CD4-positive, alpha-beta T cell treated with Interleukin-12 subunit alpha and Interleukin-12 subunit beta, for 1 hour (primary cell): ENCODE measurements at regions not wholly inside any gene's neighbourhood (a gene's known extent, or its start where the extent isn't known, plus 50 kb on each side); places are given as distances from the start of the nearest gene placed in this dataset.
"Not testable (repeated sequence)": the region's sequence is repeated elsewhere in the genome, so short reads cannot be mapped to it uniquely, and the experiment has no call there.

Experiments
- DNase-seq: peaks from one replicate; pipeline ENCODE4 v3.0.0-alpha.2; 2020

DNA sequence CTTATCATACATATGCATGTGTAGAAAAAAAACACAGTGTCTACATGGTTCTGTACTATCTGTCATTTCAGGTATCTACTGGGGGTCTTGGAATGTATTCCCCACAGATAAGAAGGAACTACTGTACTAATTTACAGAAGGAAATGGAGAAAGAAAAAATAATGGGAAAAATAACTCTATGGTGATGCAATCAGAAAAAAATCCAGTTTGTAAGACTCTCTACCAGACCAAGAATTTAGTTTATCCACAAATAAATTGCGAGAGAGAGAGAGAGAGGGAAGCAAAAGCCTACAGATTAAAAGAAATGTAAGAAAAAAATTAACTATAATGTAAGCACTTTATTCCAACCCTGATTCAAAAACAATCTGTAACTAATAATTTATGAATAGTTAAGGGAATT lies 708.6 kb upstream of the ZNF608 start:
- no peak for DNase-seq

DNA sequence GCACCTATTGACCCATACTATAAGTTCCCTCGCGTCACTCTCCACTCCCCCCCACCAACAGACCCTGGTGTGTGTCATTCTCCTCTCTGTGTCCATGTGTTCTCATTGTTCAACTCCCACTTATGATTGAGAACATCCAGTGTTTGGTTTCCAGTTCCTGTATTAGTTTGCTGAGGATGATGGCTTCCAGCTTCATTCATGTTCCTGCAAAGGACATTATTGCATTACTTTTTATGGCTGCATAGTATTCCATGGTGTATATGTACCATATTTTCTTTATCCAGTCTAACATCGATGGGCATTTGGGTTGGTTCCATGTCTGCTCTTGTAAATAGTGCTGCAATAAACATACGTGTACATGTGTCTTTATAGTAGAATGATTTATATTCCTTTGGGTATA lies 709.6 kb upstream of the ZNF608 start:
- DNase-seq, result not testable (repeated sequence)

DNA sequence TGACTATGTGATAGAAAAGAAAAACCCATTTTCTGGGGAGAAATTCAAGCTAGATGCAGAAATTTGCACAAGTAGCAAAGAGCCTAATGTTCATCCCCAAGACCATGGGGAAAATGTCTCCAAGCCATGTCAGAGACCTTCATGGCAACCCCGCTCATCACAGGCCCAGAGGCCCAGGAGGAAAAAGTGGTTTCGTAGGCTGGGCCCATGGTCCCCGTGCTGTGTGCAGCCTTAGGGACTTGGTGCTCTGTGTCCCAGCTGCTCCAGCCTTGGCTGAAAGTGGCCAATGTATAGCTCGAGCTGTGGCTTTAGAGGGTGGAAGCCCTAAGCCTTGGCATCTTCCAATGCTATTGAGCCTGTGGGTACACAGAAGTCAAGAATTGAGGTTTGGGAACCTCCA lies 711.2 kb upstream of the ZNF608 start:
- DNase-seq, result no peak

DNA sequence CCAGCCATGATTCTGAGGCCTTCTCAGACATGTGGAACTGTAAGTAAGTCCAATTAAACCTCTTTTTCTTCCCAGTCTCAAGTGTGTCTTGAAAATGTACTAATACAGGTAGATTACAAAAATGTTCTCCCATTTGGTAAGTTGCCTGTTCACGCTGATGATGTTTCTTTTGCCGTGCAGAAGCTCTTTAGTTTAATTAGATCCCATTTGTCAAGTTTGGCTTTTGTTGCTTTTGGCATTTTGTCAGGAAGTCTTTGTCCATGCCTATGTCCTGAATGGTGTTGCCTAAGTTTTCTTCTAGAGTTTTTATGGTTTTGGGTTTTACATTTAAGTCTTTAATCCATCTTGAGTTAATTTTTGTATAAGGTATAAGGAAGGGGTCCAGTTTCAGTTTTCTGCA lies 712.5 kb upstream of the ZNF608 start:
- not testable (repeated sequence) for DNase-seq

GRCh38 chr5:125461641-125462072 lies 715.2 kb upstream of the ZNF608 start:
- no peak for DNase-seq

DNA sequence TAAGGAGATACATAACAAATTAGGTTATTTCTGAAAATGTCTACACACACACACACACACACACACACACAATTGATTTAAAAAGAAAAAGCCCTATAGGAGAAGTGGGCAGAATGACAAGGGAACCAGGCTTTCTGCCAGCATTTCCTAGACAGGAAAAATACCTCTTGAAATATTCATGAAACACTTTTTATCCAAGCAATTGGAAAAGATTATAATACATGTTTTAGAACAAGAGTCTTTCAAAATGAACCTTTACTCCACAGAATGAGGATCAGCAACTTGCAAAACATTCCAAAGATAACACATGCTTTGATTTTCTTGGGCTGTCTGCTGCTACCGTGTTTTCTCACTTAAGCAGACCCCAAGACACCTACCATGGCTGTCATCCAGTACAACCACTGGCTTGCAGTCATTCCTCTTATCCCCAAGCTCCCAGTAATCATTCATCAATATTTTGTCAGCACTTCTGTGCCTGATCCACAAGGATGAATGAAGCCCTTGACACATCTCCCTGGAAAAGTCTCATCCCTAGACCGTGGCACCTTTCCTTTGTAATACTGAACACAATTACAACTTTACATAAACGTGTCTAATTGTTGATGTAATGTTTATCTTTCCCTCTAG lies 717.1 kb upstream of the ZNF608 start:
- DNase-seq, result no peak

DNA sequence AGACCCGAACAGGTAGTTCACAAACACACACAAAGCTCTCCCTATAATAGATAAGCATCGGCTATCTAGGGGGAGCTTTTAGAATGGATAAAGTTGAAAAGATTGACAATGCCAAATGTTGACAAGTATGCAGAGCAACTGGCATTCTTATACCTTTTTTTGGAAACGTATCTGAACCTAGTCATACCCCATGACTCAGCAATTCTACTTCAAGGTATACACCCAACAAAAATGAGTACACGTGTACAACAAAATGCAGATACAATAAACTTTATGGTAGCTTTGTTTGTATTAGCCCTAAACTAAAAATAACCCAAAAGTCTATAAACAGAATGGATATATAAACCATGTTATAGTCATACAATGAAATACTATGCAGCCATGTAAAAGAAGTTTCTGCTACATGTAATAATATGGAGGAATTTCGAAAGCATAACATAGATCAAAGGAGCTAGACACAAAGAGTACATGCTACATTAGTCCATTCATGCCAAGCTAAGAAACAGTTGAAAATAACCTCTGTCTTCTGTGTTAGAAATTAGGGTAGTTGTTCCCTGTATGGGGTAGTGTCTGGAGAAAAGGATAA lies 718.5 kb upstream of the ZNF608 start:
- DNase-seq, result no peak

- DNase-seq, result no peak
Measured at GRCh38 chr5:125465703-125466102, 719.3 kb upstream of the ZNF608 start.

- no peak for DNase-seq
Measured at GRCh38 chr5:125467222-125467621, 720.8 kb upstream of the ZNF608 start.

DNA sequence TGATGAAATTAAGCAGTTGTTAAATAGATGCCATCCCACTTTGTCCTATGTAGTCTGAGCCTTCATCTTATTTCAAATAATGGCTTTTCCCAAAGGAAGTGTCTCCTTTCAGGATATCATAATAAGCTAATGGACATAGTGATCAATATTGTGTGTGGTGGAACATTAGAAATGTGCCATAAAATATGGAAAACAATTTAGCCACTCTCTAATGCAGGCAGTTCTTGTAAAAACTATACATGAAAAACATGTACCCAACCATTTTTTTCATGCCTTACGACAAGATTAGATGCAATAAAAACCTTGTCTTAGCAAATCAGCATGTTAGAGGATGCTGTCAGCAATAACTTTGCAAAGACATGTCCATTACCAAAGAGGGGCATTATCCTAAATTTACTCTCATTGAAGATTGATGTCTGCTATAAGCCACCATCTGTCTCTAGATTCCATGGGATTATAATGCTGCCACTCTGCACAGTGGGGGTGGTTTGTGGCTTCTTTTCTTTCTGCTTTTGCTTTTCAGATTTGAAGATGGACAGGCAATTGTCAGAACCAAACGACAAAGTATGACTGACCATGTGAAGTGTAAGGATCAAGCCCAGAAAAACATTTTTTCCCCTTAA lies 724.0 kb upstream of the ZNF608 start:
- DNase-seq, result no peak

DNA sequence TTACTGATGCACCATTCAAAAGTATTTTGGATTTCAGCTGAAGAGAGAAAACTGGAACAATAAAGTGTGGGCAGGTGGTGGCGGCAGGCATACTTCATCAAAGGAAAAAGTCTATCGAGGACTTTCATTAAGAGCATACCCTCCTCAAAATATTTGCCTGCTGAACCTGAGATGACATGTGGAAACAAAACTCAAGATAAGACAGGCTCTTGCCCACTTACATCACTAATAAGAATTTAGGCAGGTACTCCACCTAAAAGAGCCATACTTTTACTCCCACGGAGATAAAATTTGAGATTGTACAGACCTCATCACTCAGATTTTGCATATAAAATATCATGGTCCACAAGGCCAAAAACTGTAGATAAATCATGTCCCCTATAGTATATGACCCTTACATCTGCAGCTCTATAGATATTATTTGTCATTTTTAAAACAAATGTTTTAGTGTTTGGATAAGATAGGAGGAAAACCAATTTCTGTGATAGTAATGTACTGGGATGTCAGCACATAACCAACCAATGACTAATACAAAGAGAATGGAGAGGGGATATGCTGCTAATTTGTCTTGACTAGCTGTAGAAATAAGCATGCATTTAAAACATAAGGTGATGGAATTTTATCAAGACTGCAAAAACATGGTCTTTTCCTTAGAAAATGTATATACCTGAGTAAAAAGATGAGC lies 730.6 kb upstream of the ZNF608 start:
- DNase-seq, result no peak

DNA sequence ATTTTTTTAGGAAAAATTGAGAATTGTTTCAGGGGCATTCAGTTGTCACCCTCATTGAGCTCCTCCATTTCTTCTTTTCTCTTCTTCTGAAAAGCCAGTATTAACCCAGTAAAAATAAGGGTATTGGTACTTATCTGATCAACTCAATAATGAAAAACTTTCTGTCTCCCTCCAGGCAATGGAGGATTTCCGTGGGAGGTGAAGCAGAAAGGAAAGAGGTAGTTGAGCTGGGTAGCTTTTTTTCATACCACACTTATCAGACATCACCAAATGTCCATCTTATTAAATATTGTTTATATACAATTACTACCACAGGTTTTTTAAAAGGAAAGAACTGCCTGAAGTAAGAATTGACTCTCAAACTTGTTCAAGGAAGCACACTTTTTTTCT lies 731.1 kb upstream of the ZNF608 start:
- no peak for DNase-seq

DNA sequence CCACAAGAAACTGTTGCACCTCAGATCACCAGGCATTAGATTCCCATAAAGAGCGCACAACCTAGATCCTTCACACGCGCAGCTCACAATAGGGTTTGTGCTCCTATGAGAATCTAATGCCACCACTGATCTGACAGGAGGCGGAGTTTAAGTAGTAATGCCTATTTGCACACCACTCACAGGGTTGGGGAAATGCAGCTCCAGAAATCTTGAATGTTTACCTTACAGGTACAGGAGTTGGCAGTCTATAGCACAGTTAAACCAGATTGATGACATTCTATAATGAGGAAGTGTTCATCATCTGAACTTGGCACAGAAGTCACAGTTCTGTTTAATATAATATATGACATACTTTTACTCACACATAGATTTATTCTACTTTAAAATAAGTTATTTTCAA lies 732.2 kb upstream of the ZNF608 start:
- DNase-seq, result no peak

GRCh38 chr5:125480911-125481310 lies 734.5 kb upstream of the ZNF608 start:
- DNase-seq, result no peak

DNA sequence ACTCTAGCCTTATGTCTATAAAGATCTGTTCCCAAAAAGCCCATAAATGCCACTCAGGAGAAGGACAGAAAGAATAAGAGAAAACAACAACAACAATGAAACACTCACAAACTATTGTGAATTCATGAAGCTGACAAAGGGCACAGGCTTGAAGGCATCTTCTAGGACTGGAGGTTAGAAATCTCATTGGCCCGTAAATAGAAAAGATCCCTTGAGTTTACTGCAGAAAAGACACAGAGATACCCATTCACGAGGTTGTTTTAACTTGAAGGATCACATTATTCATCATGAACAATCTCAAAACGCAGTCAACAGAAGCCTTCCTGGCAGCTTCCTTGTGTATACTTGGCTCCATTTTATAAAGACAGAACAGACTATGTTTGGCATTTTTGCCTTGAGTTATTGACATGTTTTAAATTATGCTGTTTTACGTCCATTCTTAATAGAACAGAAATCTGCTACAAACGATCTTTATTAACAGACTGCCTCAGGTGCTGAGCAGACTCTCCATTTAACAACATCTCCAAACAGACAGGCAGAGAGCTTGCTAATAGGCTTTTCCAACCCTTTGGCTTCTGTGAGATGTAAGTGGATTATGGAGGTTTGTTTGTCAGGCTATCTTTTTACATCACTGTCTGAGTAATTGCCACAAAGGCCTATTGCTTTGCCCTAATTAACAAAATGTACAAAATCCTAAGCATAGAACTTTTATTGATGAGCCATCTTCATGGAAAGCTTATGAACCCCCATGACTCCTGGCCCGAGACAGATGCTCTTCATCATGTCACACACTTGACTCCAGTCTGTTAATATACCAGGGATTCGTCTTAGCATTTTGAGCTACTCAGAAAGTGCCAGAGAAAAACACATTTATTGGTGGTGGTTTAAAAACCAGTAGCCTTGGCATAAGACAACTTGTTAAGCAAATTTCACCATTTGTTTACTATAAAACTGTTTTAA lies 735.3 kb upstream of the ZNF608 start:
- no peak for DNase-seq

DNA sequence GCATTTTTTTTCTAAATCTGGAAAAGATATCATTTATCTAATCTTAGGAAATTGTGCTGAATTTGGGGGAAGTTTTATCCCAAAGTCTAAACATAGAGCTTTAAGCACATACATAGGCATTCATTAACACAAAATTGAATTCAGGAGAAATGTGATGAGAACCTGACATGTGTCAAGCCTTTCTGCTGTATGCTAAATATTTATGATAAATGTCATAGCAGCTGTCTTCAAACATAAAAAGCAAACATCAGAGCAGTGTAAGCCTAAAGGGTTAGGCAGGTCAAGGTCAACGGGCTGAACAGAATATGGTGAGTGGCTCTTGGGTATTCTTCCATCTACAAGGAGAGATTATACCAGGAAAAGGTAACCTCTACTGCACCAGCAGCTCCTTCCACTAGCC lies 737.2 kb upstream of the ZNF608 start:
- DNase-seq, result no peak

- no peak for DNase-seq
Measured at GRCh38 chr5:125484272-125484741, 737.9 kb upstream of the ZNF608 start.

GRCh38 chr5:125484742-125485641 lies 738.6 kb upstream of the ZNF608 start:
- DNase-seq, result no peak

- DNase-seq, result no peak
Measured at GRCh38 chr5:125485771-125486170, 739.3 kb upstream of the ZNF608 start.

- DNase-seq, result no peak
Measured at GRCh38 chr5:125486634-125487033, 740.2 kb upstream of the ZNF608 start.

GRCh38 chr5:125487231-125487630 lies 740.8 kb upstream of the ZNF608 start:
- DNase-seq, result no peak

GRCh38 chr5:125487652-125488051 lies 741.2 kb upstream of the ZNF608 start:
- DNase-seq, result not testable (repeated sequence)
